Neural cell (in vitro differentiated cells): ENCODE measurements at regions not wholly inside any gene's neighbourhood (a gene's known extent, or its start where the extent isn't known, plus 50 kb on each side); places are given as distances from the start of the nearest gene placed in this dataset.

ENCODE experiments used
- H2AFZ ChIP-seq: fragments of 200-600, 300-800 bp; sonication (generic), shearing (Covaris generic); 2 replicates; pipeline ENCODE4 v1.6.0; 2014; ENCODE audit warnings: low read depth, mild to moderate bottlenecking, antibody characterized with exemption, low read length, moderate library complexity
- H3F3A ChIP-seq: fragments of 200-600 bp; shearing (Covaris generic); 2 replicates; pipeline ENCODE4 v1.6.1; 2016; ENCODE audit warnings: mild to moderate bottlenecking, moderate library complexity, mixed read lengths, antibody characterized with exemption, low read length; ENCODE audit not compliant: insufficient read depth, poor library complexity, severe bottlenecking
- H3K27ac ChIP-seq: fragments of 200-600, 300-800 bp; sonication (generic), shearing (Covaris generic); 2 replicates; pipeline ENCODE4 v1.5.1; 2014; ENCODE audit warnings: mild to moderate bottlenecking, low read length, moderate library complexity
- H3K27me3 ChIP-seq: fragments of 300-800, 200-600 bp; sonication (generic), shearing (Covaris generic); 2 replicates; pipeline ENCODE4 v1.6.0; 2014; ENCODE audit warnings: mild to moderate bottlenecking, low read depth, low read length, moderate library complexity; ENCODE audit not compliant: insufficient read depth
- H3K36me3 ChIP-seq: fragments of 300-800, 200-600 bp; sonication (generic), shearing (Covaris generic); 2 replicates; pipeline ENCODE4 v1.5.1; 2014; ENCODE audit warnings: mild to moderate bottlenecking, antibody characterized with exemption, low read length, moderate library complexity; ENCODE audit not compliant: insufficient read depth
- H3K4me2 ChIP-seq: fragments of 300-800, 200-600 bp; sonication (generic), shearing (Covaris generic); 2 replicates; pipeline ENCODE4 v1.6.0; 2014; ENCODE audit warnings: mild to moderate bottlenecking, low read length
- H3K4me3 ChIP-seq: fragments of 300-800, 200-600 bp; sonication (generic), shearing (Covaris generic); 2 replicates; pipeline ENCODE4 v1.5.1; 2014; ENCODE audit warnings: mild to moderate bottlenecking, low read length, moderate library complexity
- H3K79me2 ChIP-seq: fragments of 200-600 bp; shearing (Covaris generic); replicated peaks from 2 replicates; pipeline ENCODE4 v1.6.0; 2014; ENCODE audit warnings: mild to moderate bottlenecking, low read length, moderate library complexity; ENCODE audit not compliant: insufficient read depth
- H3K9ac ChIP-seq: fragments of 300-800, 200-600 bp; sonication (generic), shearing (Covaris generic); 2 replicates; pipeline ENCODE4 v1.6.1; 2016; ENCODE audit warnings: mild to moderate bottlenecking, low read length, mixed read lengths
- H3K9me2 ChIP-seq: fragments of 200-600 bp; shearing (Covaris generic); 2 replicates; pipeline ENCODE4 v1.6.1; 2016; ENCODE audit warnings: mild to moderate bottlenecking, low read length, mixed read lengths; ENCODE audit not compliant: insufficient read depth
- H3K9me3 ChIP-seq: fragments of 200-600, 300-800 bp; sonication (generic), shearing (Covaris generic); 2 replicates; pipeline ENCODE4 v1.6.1; 2016; ENCODE audit warnings: mild to moderate bottlenecking, mixed run types, low read length, moderate library complexity, mixed read lengths
- H4K20me1 ChIP-seq: fragments of 200-600 bp; shearing (Covaris generic); 2 replicates; pipeline ENCODE4 v1.6.1; 2016; ENCODE audit warnings: mild to moderate bottlenecking, mixed run types; ENCODE audit not compliant: insufficient read depth
- EP300 ChIP-seq: fragments of 450-650 bp; conservative IDR thresholded peaks from 2 replicates; pipeline ENCODE4 v1.6.1; 2014; ENCODE audit warnings: antibody characterized with exemption, mild to moderate bottlenecking, moderate library complexity; ENCODE audit not compliant: poor library complexity, severe bottlenecking
- EZH2 ChIP-seq: fragments of 200-600, 300-800 bp; shearing (Covaris generic), sonication (generic); IDR thresholded peaks from 2 replicates; pipeline ENCODE4 v1.6.1; 2014; ENCODE audit warnings: antibody characterized with exemption, low read length, borderline replicate concordance, mild to moderate bottlenecking; ENCODE audit not compliant: insufficient read depth, poor library complexity, severe bottlenecking
- MXI1 ChIP-seq: fragments of 450-650 bp; conservative IDR thresholded peaks from 2 replicates; pipeline ENCODE4 v1.6.1; 2014; ENCODE audit warnings: antibody characterized with exemption, mild to moderate bottlenecking; ENCODE audit not compliant: poor library complexity, severe bottlenecking
- POLR2AphosphoS5 ChIP-seq: IDR thresholded peaks from 2 replicates; pipeline ENCODE4 v1.6.1; 2012
- RAD21 ChIP-seq: fragments of 450-650 bp; conservative IDR thresholded peaks from 2 replicates; pipeline ENCODE4 v1.6.1; 2014; ENCODE audit warnings: antibody characterized with exemption, mild to moderate bottlenecking, moderate library complexity
- SMC3 ChIP-seq: fragments of 450-650 bp; conservative IDR thresholded peaks from 2 replicates; pipeline ENCODE4 v1.6.1; 2014; ENCODE audit warnings: antibody characterized with exemption, mild to moderate bottlenecking, moderate library complexity; ENCODE audit not compliant: poor library complexity
- TAF1 ChIP-seq: IDR thresholded peaks from 2 replicates; pipeline ENCODE4 v1.6.1; 2012; ENCODE audit warnings: low read depth
- TF ChIP-seq, protein P1 (sequence below): fragments of 450-650 bp; IDR thresholded peaks from 2 replicates; pipeline ENCODE4 v1.5.1; 2014; ENCODE audit warnings: antibody characterized with exemption, mild to moderate bottlenecking, moderate library complexity; ENCODE audit not compliant: poor library complexity, severe bottlenecking
- TF ChIP-seq, protein P2 (sequence below): IDR thresholded peaks from 2 replicates; pipeline ENCODE4 v1.6.1; 2012; ENCODE audit warnings: borderline replicate concordance

DNA sequence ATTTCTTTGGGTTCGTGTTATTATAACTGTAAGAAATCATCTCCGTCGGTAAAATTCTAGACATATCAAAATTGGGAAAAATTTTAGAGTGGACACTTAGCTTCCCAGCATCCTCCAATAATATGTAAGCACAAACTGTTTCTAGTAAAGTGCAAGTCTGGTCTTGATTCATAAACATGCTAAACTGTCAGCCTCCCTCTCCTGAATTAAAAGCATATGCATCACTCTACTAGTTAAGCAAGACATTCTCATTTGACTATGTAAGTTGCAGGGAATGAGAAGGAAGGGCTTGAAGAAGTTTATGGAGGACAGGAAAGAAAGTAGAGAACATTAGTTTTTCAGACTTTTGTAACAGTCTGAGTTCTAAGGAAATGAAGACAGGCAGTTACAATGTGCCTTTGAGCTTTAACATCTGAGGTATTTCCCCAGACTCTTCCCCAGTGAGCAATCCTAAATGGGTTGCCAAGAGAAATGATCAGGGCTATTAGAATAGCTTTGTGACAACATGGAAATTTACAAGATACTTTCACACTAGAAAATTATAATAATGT is 90.0 kb downstream of the TYW3 start:
- Histone ChIP-seq H3F3A (no peaks in the 10 kb centered on the region), H2AFZ (no peak overlapping the region), H3K27ac (no peak overlapping the region), H3K9me2 (no peaks in the 10 kb centered on the region), H4K20me1 (no peaks in the 10 kb centered on the region), H3K9me3 (no peaks in the 10 kb centered on the region), H3K4me2 (no peak overlapping the region), H3K4me3 (no peak overlapping the region), H3K36me3 (no peaks in the 10 kb centered on the region), H3K27me3 (no peaks in the 10 kb centered on the region), H3K79me2 (no peaks in the 10 kb centered on the region), H3K9ac (no peak overlapping the region)
- TF ChIP-seq SMC3 (no peak), TAF1 (no peak), EZH2 (no peak), POLR2AphosphoS5 (no peak), EP300 (no peak), RAD21 (no peak), MXI1 (no peak)
- TF ChIP-seq, protein P1, sequence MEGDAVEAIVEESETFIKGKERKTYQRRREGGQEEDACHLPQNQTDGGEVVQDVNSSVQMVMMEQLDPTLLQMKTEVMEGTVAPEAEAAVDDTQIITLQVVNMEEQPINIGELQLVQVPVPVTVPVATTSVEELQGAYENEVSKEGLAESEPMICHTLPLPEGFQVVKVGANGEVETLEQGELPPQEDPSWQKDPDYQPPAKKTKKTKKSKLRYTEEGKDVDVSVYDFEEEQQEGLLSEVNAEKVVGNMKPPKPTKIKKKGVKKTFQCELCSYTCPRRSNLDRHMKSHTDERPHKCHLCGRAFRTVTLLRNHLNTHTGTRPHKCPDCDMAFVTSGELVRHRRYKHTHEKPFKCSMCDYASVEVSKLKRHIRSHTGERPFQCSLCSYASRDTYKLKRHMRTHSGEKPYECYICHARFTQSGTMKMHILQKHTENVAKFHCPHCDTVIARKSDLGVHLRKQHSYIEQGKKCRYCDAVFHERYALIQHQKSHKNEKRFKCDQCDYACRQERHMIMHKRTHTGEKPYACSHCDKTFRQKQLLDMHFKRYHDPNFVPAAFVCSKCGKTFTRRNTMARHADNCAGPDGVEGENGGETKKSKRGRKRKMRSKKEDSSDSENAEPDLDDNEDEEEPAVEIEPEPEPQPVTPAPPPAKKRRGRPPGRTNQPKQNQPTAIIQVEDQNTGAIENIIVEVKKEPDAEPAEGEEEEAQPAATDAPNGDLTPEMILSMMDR, result no peak
- TF ChIP-seq, protein P2, sequence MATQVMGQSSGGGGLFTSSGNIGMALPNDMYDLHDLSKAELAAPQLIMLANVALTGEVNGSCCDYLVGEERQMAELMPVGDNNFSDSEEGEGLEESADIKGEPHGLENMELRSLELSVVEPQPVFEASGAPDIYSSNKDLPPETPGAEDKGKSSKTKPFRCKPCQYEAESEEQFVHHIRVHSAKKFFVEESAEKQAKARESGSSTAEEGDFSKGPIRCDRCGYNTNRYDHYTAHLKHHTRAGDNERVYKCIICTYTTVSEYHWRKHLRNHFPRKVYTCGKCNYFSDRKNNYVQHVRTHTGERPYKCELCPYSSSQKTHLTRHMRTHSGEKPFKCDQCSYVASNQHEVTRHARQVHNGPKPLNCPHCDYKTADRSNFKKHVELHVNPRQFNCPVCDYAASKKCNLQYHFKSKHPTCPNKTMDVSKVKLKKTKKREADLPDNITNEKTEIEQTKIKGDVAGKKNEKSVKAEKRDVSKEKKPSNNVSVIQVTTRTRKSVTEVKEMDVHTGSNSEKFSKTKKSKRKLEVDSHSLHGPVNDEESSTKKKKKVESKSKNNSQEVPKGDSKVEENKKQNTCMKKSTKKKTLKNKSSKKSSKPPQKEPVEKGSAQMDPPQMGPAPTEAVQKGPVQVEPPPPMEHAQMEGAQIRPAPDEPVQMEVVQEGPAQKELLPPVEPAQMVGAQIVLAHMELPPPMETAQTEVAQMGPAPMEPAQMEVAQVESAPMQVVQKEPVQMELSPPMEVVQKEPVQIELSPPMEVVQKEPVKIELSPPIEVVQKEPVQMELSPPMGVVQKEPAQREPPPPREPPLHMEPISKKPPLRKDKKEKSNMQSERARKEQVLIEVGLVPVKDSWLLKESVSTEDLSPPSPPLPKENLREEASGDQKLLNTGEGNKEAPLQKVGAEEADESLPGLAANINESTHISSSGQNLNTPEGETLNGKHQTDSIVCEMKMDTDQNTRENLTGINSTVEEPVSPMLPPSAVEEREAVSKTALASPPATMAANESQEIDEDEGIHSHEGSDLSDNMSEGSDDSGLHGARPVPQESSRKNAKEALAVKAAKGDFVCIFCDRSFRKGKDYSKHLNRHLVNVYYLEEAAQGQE, result no peak

DNA sequence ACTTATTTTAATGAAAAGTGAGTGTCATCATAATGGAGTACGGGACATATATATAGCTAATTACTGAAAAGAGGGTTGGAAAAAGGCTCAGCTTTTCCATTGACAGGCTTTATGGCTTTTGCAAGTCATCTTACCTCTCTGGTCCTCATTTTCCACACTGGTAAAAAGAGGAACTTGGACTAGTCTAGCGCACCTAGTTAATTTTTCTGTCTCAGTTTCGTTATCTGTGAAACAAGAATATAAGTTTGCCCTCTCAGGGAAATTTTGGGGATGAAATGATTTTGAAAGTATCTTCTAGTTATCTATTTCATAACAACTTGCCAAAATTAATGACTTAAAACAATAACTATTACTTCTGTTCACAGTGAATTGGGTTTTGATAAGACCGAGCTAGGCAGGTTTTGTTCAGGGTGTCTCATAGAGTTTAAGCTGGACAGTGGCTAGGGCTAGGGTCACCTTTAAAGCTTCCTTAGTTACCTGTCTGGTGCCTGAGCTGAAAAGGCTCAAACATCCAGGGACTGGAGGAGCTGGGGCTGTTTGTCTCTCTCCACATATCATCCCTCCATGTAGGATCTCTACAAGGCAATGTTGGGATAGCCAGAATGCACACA is 91.7 kb downstream of the TYW3 start:
- no peaks in the 10 kb centered on the region for H4K20me1 ChIP-seq
- H3K9me3 ChIP-seq, result no peaks in the 10 kb centered on the region
- no peaks in the 10 kb centered on the region for H3K9me2 ChIP-seq
- H3K4me3 ChIP-seq, result no peak overlapping the region
- no peak overlapping the region for H3K27ac ChIP-seq
- no peak overlapping the region for H2AFZ ChIP-seq
- H3F3A ChIP-seq, result no peaks in the 10 kb centered on the region
- H3K9ac ChIP-seq, result no peak overlapping the region
- no peaks in the 10 kb centered on the region for H3K79me2 ChIP-seq
- H3K4me2 ChIP-seq, result no peak overlapping the region
- no peaks in the 10 kb centered on the region for H3K36me3 ChIP-seq
- no peaks in the 10 kb centered on the region for H3K27me3 ChIP-seq
- TF ChIP-seq TAF1 (no peak), EZH2 (no peak), SMC3 (no peak), RAD21 (no peak)
- TF ChIP-seq, protein P2, result no peak
